ENCODE measurements at regions not wholly inside any gene's neighbourhood (a gene's known extent, or its start where the extent isn't known, plus 50 kb on each side); places are given as distances from the start of the nearest gene placed in this dataset.

DNA sequence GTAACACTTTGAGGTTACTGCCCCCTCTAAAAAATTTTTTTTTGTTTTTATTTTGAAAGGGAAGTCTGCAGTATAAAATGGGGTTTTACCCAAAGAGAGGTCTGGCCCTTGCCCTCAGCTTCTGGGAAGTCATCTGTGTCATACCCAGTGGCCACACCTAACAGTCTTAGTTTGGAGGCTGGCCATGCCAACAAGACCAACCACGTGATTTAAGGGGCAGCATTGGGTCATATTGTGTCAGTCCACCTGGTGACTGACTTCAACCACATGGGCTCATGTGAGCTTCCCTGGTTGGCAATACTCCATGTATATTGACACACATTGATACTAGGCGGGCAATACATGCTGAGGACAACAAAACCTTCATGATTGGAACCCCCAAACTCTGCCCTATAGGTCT, 173.9 kb downstream of the GXYLT1 start:
- TF ChIP-seq, protein P1, sequence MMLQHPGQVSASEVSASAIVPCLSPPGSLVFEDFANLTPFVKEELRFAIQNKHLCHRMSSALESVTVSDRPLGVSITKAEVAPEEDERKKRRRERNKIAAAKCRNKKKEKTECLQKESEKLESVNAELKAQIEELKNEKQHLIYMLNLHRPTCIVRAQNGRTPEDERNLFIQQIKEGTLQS (IDR thresholded peaks at IDR 0.05; ENCODE audit: borderline replicate concordance, extremely low read depth, low read depth, low read length), result no peak
- TF ChIP-seq POLR2A (IDR thresholded peaks at IDR 0.05; ENCODE audit: low read depth, low read length) (no peak), CHD2 (IDR thresholded peaks at IDR 0.05; ENCODE audit: borderline replicate concordance, low read depth, low read length) (no peak), BRCA1 (IDR thresholded peaks at IDR 0.05; ENCODE audit: low read depth, low read length) (no peak), EGR1 (IDR thresholded peaks at IDR 0.05; ENCODE audit: borderline replicate concordance in 1 of 2, low read depth in 2 of 2, low read length in 2 of 2) (no peak), SUPT20H (IDR thresholded peaks at IDR 0.05; ENCODE audit: borderline replicate concordance, control insufficient read depth, low read depth, low read length) (no peak), ZNF24 (IDR thresholded peaks at IDR 0.05) (no peak), SMC3 (IDR thresholded peaks at IDR 0.05; ENCODE audit: borderline replicate concordance, low read length) (no peak), GABPA (IDR thresholded peaks at IDR 0.05; ENCODE audit: low read depth) (no peak)
- TF ChIP-seq, protein P2, sequence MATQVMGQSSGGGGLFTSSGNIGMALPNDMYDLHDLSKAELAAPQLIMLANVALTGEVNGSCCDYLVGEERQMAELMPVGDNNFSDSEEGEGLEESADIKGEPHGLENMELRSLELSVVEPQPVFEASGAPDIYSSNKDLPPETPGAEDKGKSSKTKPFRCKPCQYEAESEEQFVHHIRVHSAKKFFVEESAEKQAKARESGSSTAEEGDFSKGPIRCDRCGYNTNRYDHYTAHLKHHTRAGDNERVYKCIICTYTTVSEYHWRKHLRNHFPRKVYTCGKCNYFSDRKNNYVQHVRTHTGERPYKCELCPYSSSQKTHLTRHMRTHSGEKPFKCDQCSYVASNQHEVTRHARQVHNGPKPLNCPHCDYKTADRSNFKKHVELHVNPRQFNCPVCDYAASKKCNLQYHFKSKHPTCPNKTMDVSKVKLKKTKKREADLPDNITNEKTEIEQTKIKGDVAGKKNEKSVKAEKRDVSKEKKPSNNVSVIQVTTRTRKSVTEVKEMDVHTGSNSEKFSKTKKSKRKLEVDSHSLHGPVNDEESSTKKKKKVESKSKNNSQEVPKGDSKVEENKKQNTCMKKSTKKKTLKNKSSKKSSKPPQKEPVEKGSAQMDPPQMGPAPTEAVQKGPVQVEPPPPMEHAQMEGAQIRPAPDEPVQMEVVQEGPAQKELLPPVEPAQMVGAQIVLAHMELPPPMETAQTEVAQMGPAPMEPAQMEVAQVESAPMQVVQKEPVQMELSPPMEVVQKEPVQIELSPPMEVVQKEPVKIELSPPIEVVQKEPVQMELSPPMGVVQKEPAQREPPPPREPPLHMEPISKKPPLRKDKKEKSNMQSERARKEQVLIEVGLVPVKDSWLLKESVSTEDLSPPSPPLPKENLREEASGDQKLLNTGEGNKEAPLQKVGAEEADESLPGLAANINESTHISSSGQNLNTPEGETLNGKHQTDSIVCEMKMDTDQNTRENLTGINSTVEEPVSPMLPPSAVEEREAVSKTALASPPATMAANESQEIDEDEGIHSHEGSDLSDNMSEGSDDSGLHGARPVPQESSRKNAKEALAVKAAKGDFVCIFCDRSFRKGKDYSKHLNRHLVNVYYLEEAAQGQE (IDR thresholded peaks at IDR 0.05; ENCODE audit: low read depth, low read length), result no peak
- TF ChIP-seq, protein P3, sequence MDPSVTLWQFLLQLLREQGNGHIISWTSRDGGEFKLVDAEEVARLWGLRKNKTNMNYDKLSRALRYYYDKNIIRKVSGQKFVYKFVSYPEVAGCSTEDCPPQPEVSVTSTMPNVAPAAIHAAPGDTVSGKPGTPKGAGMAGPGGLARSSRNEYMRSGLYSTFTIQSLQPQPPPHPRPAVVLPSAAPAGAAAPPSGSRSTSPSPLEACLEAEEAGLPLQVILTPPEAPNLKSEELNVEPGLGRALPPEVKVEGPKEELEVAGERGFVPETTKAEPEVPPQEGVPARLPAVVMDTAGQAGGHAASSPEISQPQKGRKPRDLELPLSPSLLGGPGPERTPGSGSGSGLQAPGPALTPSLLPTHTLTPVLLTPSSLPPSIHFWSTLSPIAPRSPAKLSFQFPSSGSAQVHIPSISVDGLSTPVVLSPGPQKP (IDR thresholded peaks at IDR 0.05; ENCODE audit: low read depth, low read length), result no peak
- TF ChIP-seq, protein P4, sequence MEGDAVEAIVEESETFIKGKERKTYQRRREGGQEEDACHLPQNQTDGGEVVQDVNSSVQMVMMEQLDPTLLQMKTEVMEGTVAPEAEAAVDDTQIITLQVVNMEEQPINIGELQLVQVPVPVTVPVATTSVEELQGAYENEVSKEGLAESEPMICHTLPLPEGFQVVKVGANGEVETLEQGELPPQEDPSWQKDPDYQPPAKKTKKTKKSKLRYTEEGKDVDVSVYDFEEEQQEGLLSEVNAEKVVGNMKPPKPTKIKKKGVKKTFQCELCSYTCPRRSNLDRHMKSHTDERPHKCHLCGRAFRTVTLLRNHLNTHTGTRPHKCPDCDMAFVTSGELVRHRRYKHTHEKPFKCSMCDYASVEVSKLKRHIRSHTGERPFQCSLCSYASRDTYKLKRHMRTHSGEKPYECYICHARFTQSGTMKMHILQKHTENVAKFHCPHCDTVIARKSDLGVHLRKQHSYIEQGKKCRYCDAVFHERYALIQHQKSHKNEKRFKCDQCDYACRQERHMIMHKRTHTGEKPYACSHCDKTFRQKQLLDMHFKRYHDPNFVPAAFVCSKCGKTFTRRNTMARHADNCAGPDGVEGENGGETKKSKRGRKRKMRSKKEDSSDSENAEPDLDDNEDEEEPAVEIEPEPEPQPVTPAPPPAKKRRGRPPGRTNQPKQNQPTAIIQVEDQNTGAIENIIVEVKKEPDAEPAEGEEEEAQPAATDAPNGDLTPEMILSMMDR (IDR thresholded peaks at IDR 0.05 in 2 of 3, conservative IDR thresholded peaks at IDR 0.05 in 1 of 3; ENCODE audit: control insufficient read depth in 2 of 3, extremely low read depth in 1 of 3, insufficient read depth in 1 of 3, low read depth in 3 of 3, low read length in 3 of 3), result no peak

All from GM12878 (cell line).